22Rv1 (cell line): ENCODE measurements at regions not wholly inside any gene's neighbourhood (a gene's known extent, or its start where the extent isn't known, plus 50 kb on each side); places are given as distances from the start of the nearest gene placed in this dataset.

ENCODE experiments used
- ZFX ChIP-seq: fragments of 450-650 bp; IDR thresholded peaks from 2 replicates; pipeline ENCODE4 v1.6.1; 2017; ENCODE audit warnings: antibody characterized with exemption, borderline replicate concordance
- TF ChIP-seq, protein P1 (sequence below): fragments of 450-650 bp; IDR thresholded peaks from 2 replicates; pipeline ENCODE4 v1.5.1; 2017; ENCODE audit warnings: mild to moderate bottlenecking

DNA sequence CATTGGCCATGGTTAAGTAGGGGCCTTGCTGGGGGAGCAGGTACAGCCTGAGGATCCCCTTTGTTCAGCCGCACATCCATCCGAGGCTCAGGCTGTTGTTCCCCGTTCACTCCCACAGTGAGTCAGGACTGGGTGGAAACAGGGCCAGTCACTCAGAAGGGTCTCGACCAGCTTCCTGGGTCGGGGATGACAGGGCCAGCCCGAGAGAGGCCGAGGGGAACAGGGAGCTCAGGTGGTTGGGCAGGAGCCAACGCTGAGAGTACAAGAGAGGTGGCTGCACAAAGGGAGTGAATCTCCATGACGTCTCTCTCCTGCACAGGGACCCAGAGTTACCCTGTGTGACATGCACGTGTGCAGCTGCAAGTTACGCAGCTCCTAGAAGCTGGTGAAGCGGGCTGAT lies 97.2 kb upstream of the SHANK2 start:
- TF ChIP-seq, protein P1, sequence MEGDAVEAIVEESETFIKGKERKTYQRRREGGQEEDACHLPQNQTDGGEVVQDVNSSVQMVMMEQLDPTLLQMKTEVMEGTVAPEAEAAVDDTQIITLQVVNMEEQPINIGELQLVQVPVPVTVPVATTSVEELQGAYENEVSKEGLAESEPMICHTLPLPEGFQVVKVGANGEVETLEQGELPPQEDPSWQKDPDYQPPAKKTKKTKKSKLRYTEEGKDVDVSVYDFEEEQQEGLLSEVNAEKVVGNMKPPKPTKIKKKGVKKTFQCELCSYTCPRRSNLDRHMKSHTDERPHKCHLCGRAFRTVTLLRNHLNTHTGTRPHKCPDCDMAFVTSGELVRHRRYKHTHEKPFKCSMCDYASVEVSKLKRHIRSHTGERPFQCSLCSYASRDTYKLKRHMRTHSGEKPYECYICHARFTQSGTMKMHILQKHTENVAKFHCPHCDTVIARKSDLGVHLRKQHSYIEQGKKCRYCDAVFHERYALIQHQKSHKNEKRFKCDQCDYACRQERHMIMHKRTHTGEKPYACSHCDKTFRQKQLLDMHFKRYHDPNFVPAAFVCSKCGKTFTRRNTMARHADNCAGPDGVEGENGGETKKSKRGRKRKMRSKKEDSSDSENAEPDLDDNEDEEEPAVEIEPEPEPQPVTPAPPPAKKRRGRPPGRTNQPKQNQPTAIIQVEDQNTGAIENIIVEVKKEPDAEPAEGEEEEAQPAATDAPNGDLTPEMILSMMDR = no peak
- no peak for TF ChIP-seq ZFX
